ENCODE measurements at regions not wholly inside any gene's neighbourhood (a gene's known extent, or its start where the extent isn't known, plus 50 kb on each side); places are given as distances from the start of the nearest gene placed in this dataset.
"Not testable (repeated sequence)": the region's sequence is repeated elsewhere in the genome, so short reads cannot be mapped to it uniquely, and the experiment has no call there.

DNA sequence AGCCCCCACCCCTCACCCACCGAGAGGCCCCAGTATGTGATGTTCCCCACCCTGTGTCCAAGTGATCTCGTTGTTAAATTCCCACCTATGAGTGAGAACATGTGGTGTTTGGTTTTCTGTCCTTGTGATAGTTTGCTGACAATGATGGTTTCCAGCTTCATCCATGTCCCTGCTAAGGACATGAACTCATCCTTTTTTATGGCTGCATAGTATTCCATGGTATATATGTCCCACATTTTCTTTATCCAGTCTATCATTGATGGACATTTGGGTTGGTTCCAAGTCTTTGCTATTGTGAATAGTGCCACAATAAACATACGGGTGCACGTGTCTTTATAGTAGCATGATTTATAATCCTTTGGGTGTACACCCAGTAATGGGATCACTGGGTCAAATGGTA lies 79.2 kb downstream of the PXDC1 start:
- in situ Hi-C loops (cut with HindIII; ENCODE audit: low sequenced_read_pairs): not testable (repeated sequence)

DNA sequence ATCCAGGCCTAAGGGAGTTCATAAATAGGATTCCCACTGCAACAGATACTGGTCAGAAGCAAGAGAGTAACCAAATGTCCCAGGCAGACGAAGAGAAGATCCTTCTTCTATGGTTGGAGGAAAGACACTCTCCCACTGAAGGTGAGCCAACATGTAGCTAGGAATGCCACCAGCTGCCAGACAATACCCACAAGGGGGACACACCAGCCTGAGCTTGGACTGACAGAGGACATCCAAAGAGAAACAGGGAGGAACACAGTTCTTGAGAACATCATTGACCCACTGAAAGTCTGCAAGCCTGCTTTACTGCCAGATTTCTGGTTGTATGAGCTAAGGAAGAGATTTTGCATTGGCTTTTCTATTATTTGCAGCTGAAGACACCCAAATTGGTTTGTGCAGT lies 80.1 kb downstream of the PXDC1 start:
- in situ Hi-C loops (cut with HindIII; ENCODE audit: low sequenced_read_pairs): no loop called here

DNA sequence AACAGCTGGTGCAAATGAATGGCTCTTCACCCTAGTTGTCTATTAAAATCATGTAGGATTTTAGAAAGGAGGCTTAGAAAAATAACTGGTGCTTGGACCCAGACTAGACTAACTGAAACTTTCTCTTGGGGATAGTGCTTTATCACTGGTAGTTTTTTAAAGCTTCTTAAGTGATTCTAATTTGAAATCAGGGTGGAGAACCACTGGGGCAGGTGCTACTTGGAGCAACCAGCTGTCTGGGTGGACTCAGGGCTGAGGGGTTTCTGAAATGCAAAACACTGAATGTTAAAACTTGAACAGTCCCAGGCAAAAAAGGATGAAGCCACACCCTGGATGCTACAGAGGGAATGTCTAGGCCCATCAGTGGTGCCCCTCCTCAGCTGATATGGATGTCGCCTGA lies 81.2 kb downstream of the PXDC1 start:
- in situ Hi-C loops (cut with HindIII; ENCODE audit: low sequenced_read_pairs): no loop called here

DNA sequence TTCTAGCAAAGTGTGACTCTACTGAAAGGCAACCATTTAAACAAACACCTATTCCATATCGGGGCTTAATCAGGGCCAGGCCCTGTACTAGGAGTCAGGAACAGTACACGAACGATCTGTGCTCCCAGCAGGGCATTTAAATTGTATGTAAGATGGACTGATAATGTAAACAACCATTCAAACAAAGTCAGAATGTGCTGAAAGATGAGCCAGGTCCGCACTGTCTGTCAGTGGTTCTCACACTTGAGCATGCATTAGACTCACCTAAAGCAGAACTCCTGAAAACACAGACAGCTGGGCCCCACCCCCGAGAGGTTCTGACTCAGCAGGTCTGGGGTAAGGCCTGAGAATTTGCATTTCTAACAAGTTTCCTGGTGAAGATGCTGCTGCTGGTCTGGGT lies 81.6 kb downstream of the PXDC1 start:
- in situ Hi-C loops (cut with HindIII; ENCODE audit: low sequenced_read_pairs): no loop called here

DNA sequence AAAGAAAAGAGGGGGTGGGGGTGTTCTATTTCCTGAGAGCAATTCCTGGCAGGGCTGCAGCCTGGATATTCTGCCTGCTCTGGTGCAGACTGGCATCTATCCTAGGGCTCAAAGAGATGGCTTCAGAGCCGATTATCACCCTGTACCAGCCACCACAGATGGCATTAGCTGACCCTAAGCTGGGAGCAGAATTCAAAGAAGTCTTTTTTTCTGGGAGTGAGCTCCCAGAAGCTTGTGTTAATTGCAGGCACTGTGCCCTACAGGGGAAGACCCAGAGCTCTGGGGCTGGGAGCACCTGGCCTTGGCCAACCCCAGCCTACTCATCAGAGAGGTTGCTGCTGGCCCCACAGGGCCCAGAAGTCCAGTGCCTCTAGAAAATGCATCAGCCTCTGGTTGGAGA lies 85.9 kb downstream of the PXDC1 start:
- in situ Hi-C loops (cut with HindIII; ENCODE audit: low sequenced_read_pairs): no loop called here

DNA sequence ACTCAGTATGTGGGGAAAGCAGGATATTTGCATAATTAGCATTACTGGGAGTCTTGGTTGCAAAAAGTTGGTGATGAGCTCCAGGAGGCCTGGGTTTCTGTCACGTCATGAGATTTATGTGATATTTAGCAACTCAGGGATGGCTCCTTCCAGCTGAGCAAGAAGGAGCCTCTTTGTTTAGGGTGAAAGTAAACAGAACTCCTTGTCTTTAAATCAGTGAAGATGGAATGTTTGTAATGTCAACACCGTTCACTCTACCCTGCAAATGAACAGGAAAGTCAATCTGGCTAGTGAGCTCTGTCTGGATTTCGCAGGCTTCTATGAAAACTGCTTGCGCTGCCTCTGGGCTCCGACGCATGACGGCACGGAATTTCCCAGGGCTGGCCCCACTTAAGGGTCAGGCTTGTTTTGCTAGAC lies 86.9 kb downstream of the PXDC1 start:
- in situ Hi-C loops (cut with HindIII; ENCODE audit: low sequenced_read_pairs): no loop called here

DNA sequence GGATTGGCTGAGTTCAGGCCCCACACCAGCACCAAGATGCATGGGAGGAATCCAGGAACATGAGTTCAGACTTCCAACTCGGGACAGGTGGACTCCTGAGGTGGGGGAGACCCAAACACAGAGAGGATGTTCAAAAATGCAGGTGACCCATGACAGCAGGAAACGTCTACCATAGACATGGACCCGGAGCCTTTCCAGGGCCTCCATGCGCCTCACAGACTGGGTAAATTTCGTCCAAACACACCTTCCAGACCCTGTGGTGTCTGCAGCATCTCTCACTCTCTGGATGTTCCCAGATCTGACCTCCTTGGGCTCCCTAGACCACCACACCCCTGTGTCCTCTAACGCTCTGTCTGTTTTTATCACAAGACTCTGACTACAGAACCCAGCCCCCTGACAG lies 87.7 kb downstream of the PXDC1 start:
- in situ Hi-C loops (cut with HindIII; ENCODE audit: low sequenced_read_pairs): no loop called here

DNA sequence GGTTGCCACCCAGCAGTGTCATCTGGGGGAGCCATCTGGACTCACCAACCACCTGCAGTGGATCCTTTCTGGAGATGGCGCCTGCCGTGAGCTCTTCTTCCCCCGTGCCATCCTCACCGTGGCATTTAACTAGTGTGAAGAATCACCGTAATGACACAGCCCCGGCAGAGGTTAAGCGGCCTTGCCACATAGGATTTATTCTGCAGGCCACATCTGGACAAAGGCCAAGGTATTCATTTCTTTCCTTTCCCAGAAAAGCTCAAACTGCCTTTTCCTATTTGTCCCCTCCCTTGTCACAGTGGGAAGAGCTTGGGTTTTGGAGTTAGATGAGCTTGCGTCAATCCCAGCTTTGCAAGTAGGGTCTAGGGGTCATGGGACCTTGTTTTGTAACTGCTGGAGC lies 88.4 kb downstream of the PXDC1 start:
- in situ Hi-C loops (cut with HindIII; ENCODE audit: low sequenced_read_pairs): no loop called here

DNA sequence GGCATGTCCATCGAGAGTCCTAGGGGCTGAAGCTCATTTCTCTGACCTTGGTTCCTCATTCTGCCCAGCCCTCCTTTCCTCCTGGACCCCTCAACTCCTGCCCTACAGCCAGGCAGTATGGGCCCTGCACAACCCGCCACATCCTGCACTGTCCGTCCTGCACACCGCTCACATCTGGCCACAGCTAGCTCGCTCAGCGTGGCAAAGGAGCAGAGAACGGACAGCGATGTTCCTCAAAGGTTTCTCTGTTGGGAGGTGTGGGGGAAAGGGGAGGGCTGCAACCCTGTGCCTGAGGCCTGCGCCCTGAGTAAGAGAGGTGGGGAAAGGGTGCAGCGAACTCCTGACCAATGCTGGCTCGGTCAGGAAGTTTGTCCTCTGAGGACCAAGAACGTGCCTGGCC lies 90.1 kb downstream of the PXDC1 start:
- in situ Hi-C loops (cut with HindIII; ENCODE audit: low sequenced_read_pairs): no loop called here

DNA sequence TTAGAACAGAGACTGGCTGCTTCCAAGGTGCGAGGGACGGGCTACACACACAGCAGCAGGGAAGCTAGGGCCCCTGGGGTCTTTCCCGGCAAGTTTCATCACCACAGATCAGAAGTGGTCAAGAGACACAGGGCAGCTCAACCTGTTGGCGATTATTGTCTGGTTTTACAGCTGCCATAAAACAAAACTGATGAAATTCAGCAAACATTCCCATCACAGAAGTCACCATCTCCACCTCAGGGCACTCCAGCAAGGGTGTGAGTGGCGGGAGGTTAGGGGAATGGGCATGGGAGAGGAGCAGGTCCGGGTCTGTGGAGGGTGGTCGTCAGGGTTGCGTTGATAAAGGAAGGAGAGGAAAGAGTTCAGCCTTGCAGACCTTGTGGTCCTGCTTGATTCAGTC lies 91.0 kb downstream of the PXDC1 start:
- in situ Hi-C loops (cut with HindIII; ENCODE audit: low sequenced_read_pairs): no loop called here

DNA sequence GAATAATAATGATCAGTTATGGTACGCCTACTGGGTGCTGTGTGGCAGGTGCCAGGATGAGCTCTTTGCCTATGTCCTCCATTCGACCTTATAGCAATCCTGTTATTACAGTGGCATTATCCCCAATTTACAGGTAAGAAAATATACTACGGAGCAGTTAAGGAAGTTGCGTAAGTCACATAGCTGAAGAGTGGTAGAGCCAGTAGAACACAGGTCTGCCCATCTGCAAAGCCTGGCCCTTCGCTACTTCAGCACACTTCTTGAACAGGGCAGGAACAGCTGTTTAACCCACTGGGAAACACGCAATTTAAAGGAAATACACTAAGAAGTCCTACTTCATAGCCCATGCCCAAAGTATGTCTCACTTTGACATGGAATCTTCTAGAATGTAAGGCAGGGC lies 91.8 kb downstream of the PXDC1 start:
- in situ Hi-C loops (cut with HindIII; ENCODE audit: low sequenced_read_pairs): no loop called here

DNA sequence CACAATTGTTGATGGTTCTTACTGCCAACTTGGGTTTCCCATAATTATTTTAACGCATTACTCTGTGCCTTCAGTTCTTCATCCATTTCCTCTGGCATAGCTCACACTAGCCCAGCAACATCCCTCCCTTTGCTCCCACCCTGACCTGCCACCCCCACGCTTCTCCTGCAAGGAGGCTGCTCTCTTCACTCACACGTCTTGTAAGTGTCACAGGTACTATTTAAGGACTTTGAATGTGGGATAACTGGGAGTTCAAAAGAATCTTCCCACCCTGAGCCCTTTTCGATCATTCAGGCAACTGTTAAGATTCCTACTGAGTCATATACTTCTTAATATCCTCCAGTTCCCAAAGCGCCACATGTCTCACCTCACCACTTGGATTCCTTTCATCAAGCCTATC lies 95.4 kb downstream of the PXDC1 start:
- in situ Hi-C loops (cut with HindIII; ENCODE audit: low sequenced_read_pairs): no loop called here

DNA sequence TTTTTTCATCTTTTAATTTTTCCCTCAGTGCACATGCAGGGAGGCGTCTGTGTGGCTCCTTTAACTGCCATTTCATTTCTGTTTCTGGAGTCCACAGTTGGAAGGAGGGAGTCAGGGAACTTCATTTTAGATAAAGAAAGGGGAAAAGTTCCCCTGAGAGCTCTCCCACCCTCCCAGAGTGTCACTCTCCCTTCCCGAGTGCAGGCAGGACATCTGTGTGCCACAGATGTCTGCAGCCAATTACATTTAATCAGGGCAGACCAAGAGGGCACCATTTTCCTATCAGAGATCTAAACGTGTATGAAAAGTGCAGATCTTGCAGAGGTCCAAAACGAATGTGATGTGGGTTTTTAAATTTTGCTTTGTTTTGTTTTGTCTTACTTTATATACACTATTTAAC lies 96.6 kb downstream of the PXDC1 start:
- in situ Hi-C loops (cut with HindIII; ENCODE audit: low sequenced_read_pairs): no loop called here

DNA sequence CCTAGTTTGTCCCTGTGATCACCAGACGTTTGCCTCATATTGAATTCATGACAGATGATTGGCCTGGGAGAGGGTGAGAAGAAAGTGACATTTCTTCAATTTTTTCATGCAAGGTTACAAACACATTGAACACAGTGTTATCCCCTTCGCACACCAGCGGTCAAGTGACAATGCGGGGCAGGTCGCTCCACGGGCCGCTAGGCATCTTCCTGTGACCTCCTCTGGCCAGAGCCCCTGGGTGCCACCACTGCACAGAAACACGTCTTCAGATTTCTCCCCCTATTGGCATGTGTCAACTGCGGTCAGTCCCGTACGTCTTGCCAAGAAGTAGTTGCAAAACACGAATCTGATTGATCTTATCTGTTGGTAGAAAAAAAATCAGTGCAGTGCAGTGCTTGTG lies 97.1 kb downstream of the PXDC1 start:
- in situ Hi-C loops (cut with HindIII; ENCODE audit: low sequenced_read_pairs): no loop called here

DNA sequence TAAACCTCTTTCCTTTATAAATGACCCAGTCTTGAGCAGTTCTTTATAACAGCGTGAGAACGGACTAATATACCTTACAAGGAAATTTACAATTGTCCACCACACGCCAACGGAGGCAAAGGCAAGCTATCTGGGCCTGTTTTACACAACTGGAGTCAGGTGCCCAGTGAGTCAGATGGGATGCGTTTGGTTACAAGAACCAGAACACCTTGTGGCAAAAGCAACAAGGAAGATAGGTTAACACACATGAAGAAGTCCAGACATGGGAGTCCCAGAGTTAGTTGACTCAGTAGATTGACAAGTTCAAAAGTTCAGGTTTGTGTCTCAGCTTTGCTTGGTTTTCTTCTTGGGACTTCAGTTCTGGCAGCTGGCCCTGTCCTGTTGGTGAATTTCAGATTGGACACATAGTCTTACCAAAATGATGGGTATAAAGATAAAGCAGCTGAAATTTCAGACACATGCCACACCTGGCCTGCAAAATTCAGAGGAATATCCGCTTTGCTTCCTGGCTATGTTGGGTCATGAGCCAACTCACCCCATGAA lies 97.9 kb downstream of the PXDC1 start:
- in situ Hi-C loops (cut with HindIII; ENCODE audit: low sequenced_read_pairs): no loop called here

DNA sequence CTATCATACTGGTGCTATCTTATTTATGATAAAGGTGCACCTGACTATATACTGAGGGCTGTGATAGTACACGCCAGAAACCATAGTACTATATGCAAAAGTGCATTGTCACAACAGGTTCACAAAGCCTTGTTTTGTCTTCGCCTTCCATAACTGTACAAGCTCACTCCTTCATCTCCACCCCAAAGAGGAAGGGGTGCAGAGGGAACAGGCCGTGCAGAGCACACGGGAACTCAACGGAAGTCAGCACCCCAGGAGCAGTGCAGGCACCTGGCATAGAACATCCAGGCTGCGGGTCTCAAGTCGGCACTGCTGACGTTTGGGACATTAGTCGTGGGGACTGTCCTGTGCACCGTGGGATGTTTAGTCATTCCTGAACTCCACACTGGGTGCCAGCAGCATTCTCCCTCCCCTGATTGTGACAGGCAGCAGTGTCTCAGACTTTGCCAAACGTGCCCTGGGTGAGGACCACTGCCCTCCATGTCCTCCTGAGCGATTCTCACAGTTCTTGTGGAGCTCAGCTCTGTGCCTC lies 99.7 kb downstream of the PXDC1 start:
- in situ Hi-C loops (cut with HindIII; ENCODE audit: low sequenced_read_pairs): no loop called here

DNA sequence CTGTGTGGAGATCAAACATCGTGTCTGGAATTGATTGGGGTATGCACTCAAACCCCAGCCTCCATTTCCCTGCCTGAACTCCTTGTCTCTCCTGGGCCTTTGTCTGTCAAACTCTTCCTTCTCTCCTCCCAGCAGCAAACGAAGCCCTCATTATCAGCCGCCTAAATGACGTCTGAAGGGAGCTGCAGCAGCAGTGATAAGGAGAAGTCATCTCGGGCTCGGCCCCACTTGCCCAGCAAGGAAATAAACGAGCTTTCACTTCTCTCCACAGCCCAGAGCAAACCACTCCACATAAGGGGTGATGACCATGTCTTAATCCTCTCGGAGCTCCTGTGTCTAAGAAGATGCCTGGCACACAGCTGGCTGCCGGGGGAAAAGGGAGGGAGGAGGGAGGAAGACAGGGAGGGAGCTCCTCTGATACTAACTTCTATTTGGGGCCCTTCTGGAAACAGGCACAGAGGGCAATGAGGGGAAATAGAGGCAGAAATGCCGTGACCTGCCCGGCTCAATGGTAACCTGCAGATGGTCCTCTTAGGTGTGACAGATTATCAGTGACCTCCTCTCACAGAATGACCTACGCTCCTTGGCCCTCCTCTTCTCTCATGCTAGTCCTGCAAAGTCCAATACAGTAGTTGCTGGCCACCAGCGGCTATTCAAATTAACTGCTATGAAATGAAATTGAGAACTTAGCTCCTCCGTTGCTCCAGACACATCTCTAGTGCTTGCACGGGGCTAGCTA lies 100.4 kb downstream of the PXDC1 start:
- in situ Hi-C loops (cut with HindIII; ENCODE audit: low sequenced_read_pairs): no loop called here

DNA sequence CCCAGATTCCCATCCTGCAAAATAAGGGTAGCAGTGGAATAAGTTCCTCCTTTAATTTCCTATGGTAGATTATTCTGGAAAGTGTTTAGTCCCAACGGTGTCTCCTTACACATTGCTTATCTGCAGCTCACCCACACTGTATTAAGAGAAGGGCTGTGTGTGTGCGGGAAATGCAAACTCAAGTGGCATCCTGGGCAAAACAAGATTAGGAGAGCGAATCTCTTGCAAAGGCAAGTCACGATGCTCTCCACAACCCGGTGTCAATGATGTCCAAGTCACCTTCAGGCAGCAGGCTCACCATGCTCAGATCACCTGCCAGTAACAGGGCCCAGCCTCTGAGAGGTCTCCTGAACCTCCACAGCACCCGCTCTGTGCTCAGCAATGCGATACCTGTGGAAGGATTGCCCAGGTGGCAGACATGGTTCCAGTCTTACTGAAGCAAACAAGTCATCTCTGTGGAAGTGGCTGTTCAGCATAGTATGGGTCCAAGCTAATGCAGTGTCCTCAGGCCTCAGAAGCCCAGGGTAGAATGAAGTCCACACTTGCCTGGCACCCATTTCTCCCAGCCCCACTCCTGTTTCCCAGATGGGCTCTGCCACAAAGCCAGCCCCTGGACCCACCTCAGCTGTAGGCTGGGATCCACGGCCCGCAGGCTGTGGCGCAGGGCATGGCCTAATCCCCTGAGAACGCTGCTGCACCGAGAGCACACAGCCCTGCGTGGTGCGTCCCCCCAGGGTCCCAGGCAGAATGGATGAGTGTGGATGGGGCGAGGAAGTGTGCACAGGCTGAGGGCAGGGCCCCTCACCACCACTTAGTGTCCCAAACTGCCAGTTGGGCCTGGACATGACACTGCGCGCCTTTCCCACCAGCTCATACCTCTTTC lies 101.2 kb downstream of the PXDC1 start:
- in situ Hi-C loops (cut with HindIII; ENCODE audit: low sequenced_read_pairs): no loop called here

DNA sequence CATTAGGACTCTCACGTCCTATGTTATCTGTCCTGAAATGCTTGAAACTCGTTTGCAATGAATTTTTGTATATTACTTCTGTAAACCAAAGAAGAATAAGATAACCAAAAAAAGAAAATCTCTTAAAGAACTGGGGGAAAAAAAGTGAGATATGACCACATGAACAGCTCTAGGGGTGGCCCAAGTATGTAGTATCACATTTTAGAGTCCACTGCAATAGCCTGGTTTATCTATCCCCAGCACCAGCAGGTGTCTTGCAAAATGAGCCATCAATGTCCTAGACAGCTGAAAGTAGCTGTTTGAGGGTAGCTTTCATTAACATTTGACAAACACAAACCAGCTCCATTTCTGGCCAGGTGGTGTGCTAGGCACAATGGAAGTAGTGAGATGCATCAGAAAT lies 102.8 kb downstream of the PXDC1 start:
- in situ Hi-C loops (cut with HindIII; ENCODE audit: low sequenced_read_pairs): no loop called here

DNA sequence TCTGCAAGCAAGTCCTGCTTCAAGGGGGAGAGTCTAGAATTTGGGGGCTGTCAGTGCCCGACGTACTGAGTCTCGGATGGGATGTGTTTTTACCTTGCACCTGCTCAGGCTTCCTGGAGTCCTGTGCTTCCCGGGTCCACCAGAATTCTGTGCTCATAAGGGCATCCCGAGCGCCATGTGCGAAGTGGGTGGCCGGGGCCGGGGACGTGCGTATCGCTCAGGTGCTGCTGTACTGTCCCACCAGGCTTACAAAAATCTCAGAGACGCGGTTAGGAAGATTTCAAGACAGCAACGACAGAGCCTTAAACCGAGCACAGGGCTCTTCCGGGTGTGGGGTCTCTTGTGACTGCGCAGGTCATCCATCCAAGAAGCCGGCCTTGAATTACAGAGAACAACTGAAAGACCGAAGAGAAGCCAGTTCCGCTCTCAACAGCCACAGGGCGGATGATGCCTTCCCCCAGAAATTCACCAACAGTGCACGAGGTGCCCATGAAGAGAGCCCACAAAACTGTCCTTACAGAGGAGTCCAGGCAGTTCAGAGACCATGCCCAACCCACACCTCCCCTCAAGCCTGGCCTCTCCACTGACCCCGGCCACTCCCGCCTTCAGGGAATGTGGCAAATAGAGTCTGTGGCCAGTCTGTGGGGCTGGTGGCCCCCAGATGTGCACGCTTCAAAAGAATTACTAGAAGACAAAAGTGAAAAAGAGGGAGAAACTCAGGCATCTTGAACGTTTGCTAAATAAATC lies 104.7 kb downstream of the PXDC1 start:
- in situ Hi-C loops (cut with HindIII; ENCODE audit: low sequenced_read_pairs): no loop called here

DNA sequence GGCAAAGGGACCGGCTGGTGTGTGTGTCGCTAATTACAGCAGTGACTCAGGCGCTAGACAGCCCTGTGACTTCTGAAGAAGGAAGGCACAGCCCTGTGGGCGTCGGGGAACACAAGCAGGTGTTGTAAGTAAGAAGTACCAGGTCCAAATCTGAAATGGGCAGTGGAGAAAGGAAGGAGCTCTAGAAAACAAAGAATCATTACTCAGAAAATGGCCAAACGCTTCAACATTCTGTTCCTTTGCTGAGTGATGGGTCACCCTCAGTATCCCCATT lies 106.8 kb downstream of the PXDC1 start:
- in situ Hi-C loops (cut with HindIII; ENCODE audit: low sequenced_read_pairs): no loop called here
